ENCODE measurements at regions not wholly inside any gene's neighbourhood (a gene's known extent, or its start where the extent isn't known, plus 50 kb on each side); places are given as distances from the start of the nearest gene placed in this dataset.

- TF ChIP-seq CTCF (IDR thresholded peaks at IDR 0.05), result no peak
- no peak for TF ChIP-seq POLR2A (IDR thresholded peaks at IDR 0.05)
Measured at GRCh38 chr12:59895166-59895775, 299.4 kb downstream of the SLC16A7 start.
